Prostate gland (tissue), 2 donors: ENCODE measurements at regions not wholly inside any gene's neighbourhood (a gene's known extent, or its start where the extent isn't known, plus 50 kb on each side); places are given as distances from the start of the nearest gene placed in this dataset.

Experiments
- DNase-seq: peaks from one replicate; pipeline ENCODE4 v3.0.0-alpha.2; 2019; ENCODE audit warnings: low spot score
- H3K27ac ChIP-seq, 2 donors: fragments of 200-600 bp; sonication (generic); 2 replicates each; pipeline ENCODE4 v1.5.1; 2017 to 2019
- H3K27me3 ChIP-seq: fragments of 200-600 bp; sonication (generic); replicated peaks from 2 replicates; pipeline ENCODE4 v1.5.1; 2019; ENCODE audit not compliant: insufficient read depth
- H3K36me3 ChIP-seq, 2 donors: fragments of 200-600 bp; sonication (generic); 1 replicate in 1 of 2; 2 replicates in 1 of 2; pipeline versions ENCODE4 v1.5.1 to v1.8.1; 2017 to 2019
- H3K4me1 ChIP-seq: fragments of 200-600 bp; sonication (generic); replicated peaks from 2 replicates; pipeline ENCODE4 v1.5.1; 2019
- H3K4me3 ChIP-seq, 2 donors: fragments of 200-600 bp; sonication (generic); 2 replicates each; pipeline ENCODE4 v1.5.1; 2017 to 2019
- H3K9me3 ChIP-seq: fragments of 200-600 bp; sonication (generic); 2 replicates; pipeline ENCODE4 v1.5.1; 2017
- POLR2A ChIP-seq: fragments of 450-650 bp; IDR thresholded peaks from one replicate; pipeline ENCODE4 v1.6.1; 2016; ENCODE audit warnings: antibody characterized with exemption, mild to moderate bottlenecking
- POLR2AphosphoS5 ChIP-seq: sonication (generic); formaldehyde crosslinking; IDR thresholded peaks from one replicate; pipeline ENCODE4 v1.6.1; 2017; ENCODE audit warnings: antibody characterized with exemption
- WGBS: methylation state at CpG from one replicate; pipeline ENCODE4 v1.1.5; 2018; 5-methylcytosine and 5-hydroxymethylcytosine counted together
- intact Hi-C: fragments of 100-400 bp; cut with DNase I; formaldehyde crosslinking; loops from one replicate; pipeline ENCODE4 v1.14.2; 2022
- TF ChIP-seq, protein P1 (sequence below), 4 experiments: fragments of 200-600 bp in 2 of 4; fragments of 450-650 bp in 2 of 4; sonication (generic) in 2 of 4; IDR thresholded peaks; 1 replicate in 3 of 4; 2 replicates in 1 of 4; pipeline ENCODE4 v1.5.1; 2016 to 2019; ENCODE audit warnings: antibody characterized with exemption in 4 of 4, mild to moderate bottlenecking in 2 of 4, moderate library complexity in 2 of 4

DNA sequence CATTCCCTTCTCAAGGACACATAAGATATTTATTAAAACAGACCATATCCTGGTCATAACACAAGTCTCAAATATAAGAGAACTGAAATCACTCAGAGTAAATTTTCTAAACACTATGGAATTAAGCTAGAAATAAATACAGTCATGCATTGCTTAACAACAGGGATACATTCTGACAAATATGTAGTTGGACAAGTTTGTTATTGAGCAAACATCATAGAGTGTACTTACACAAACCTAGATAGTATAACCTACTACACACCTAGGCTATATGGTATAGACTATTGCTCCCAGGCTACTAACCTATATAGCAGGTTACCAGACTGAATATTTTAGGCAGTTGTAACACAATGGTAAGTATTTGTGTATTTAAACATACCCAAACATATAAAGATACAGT is 104.0 kb downstream of the MIS18A start:
- Histone ChIP-seq H3K4me3 (no peak overlapping the region), H3K27ac (no peak overlapping the region), H3K36me3 (no peaks in the 10 kb centered on the region), H3K9me3 (no peaks in the 10 kb centered on the region), H3K27me3 (no peaks in the 10 kb centered on the region), H3K4me1 (no peaks in the 10 kb centered on the region)
- no peak for TF ChIP-seq POLR2AphosphoS5
- TF ChIP-seq, protein P1, sequence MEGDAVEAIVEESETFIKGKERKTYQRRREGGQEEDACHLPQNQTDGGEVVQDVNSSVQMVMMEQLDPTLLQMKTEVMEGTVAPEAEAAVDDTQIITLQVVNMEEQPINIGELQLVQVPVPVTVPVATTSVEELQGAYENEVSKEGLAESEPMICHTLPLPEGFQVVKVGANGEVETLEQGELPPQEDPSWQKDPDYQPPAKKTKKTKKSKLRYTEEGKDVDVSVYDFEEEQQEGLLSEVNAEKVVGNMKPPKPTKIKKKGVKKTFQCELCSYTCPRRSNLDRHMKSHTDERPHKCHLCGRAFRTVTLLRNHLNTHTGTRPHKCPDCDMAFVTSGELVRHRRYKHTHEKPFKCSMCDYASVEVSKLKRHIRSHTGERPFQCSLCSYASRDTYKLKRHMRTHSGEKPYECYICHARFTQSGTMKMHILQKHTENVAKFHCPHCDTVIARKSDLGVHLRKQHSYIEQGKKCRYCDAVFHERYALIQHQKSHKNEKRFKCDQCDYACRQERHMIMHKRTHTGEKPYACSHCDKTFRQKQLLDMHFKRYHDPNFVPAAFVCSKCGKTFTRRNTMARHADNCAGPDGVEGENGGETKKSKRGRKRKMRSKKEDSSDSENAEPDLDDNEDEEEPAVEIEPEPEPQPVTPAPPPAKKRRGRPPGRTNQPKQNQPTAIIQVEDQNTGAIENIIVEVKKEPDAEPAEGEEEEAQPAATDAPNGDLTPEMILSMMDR (IDR thresholded peaks at IDR 0.05) = no peak
- TF ChIP-seq POLR2A = no peak
- no peak for DNase-seq
- intact Hi-C loops = no loop called here

DNA sequence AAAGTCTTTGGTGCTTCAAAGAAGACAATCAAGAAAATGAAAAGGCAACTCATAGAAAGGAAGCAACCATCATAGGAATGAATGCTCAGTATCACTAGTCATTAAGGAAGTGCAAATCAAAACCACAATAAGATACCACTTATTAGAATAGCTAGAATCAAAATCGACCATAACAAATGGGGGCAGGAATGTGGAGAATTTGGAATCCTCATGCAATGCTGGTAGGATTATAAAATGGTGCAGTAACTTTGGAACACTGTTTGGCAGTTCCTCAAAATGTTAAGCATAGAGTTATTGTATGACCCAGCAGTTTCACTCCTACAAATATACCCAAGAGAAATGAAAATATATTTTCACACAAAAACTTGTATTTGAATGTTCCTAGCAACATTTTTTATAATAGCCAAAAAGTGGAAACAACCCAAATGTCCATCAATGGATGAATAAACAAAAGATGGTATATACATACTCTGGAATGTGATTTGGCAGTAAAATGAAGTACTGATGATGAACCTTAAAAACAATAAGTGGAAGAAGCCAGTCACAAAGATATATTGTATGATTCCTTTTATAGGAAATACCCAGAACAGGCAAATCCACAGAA is 105.6 kb downstream of the MIS18A start:
- Histone ChIP-seq H3K27me3 (no peaks in the 10 kb centered on the region), H3K4me3 (no peak overlapping the region), H3K27ac (no peak overlapping the region), H3K4me1 (no peaks in the 10 kb centered on the region), H3K9me3 (no peaks in the 10 kb centered on the region), H3K36me3 (no peaks in the 10 kb centered on the region)
- 29% methylated on average over 1 of the region's 1 CpG for WGBS
- no peak for DNase-seq
- intact Hi-C loops = no loop called here
- TF ChIP-seq POLR2A = no peak
- TF ChIP-seq POLR2AphosphoS5 = no peak
- TF ChIP-seq, protein P1 (IDR thresholded peaks at IDR 0.05) = no peak

DNA sequence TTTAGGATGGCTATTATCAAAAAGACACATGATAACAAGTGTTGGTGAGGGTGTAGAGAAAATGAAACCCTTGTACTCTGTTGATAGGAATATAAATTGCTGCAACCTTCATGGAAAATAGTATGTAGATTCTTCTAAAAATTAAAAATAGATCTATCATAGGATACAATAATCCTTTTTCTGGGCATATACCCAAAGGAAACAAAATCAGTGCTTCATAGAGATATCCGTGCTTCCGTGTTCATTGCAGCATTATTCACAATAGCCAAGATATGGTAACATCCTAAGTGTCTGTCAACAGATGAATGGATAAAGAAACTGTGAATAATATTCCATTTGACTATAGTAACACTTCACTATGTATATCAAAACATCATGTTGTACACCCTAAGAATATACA is 106.7 kb downstream of the MIS18A start:
- WGBS = 87% methylated on average over 2 of the region's 2 CpGs
- H3K9me3 ChIP-seq = no peaks in the 10 kb centered on the region
- H3K27me3 ChIP-seq = no peaks in the 10 kb centered on the region
- intact Hi-C loops = no loop called here
- no peak for DNase-seq
- no peaks in the 10 kb centered on the region for H3K4me1 ChIP-seq
- H3K27ac ChIP-seq = no peak overlapping the region
- no peak overlapping the region for H3K4me3 ChIP-seq
- TF ChIP-seq POLR2AphosphoS5 (no peak), POLR2A (no peak)
- TF ChIP-seq, protein P1 (IDR thresholded peaks at IDR 0.05) = no peak
- no peaks in the 10 kb centered on the region for H3K36me3 ChIP-seq

DNA sequence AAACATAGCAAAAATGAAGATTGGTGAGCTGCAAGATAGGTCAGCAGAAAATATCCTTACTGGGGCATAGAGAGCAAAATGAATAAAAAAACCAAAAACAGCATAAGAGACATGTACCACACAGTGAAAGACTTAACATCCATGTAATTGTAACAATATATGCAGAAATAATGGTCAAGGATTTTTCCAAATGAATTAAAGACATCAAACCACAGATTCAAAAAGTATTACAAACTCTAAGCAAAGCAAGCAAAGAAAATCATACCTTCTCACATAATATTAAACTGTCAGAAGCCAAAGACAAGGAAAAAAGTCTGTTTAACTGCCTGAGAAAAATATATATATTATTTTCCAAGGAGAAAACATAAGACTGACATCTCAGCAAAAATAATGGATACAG is 111.3 kb downstream of the MIS18A start:
- Histone ChIP-seq H3K36me3 (no peaks in the 10 kb centered on the region), H3K4me1 (no peaks in the 10 kb centered on the region), H3K4me3 (no peak overlapping the region), H3K27me3 (no peaks in the 10 kb centered on the region), H3K9me3 (no peaks in the 10 kb centered on the region), H3K27ac (no peak overlapping the region)
- TF ChIP-seq POLR2A (no peak), POLR2AphosphoS5 (no peak)
- TF ChIP-seq, protein P1 (IDR thresholded peaks at IDR 0.05) = no peak
- DNase-seq = no peak
- intact Hi-C loops = no loop called here

DNA sequence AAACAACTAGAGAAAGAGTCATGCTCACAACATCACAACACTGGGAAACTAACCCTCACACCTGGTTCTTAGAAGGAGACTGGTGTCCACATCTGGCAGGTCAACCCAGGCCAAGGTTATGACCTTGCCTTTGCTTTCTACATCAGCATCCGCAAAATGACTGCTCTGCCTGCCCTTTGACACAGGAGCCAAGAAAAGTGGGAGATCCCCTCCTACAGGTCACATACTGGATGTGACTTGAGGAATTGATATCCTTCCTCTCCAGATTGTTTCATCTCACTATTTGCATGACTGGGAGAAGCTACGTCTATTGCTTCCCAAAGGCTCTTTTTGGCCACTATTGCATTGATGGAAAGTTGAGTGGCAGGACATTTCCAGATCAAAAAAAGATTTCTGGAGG is 115.5 kb downstream of the MIS18A start:
- TF ChIP-seq POLR2AphosphoS5 = no peak
- TF ChIP-seq, protein P1 (IDR thresholded peaks at IDR 0.05) = no peak
- H3K27ac ChIP-seq = no peak overlapping the region
- DNase-seq = no peak
- no peaks in the 10 kb centered on the region for H3K27me3 ChIP-seq
- no peaks in the 10 kb centered on the region for H3K36me3 ChIP-seq
- intact Hi-C loops = no loop called here
- 82% methylated on average over 2 of the region's 2 CpGs for WGBS
- no peak overlapping the region for H3K4me3 ChIP-seq
- no peaks in the 10 kb centered on the region for H3K4me1 ChIP-seq
- no peaks in the 10 kb centered on the region for H3K9me3 ChIP-seq
